GM19467 (cell line): ENCODE measurements at regions not wholly inside any gene's neighbourhood (a gene's known extent, or its start where the extent isn't known, plus 50 kb on each side); places are given as distances from the start of the nearest gene placed in this dataset.
"Not testable (repeated sequence)": the region's sequence is repeated elsewhere in the genome, so short reads cannot be mapped to it uniquely, and the experiment has no call there.

Source experiments
- ATAC-seq: cut with Tn5 transposase; IDR thresholded peaks from one replicate; pipeline ENCODE4 v1.9.1; 2021; ENCODE audit warnings: mild to moderate bottlenecking, moderate library complexity; ENCODE audit not compliant: unreplicated experiment

GRCh38 chr9:1535599-1535998 lies 479.5 kb upstream of the SMARCA2 start:
- no peak for ATAC-seq

DNA sequence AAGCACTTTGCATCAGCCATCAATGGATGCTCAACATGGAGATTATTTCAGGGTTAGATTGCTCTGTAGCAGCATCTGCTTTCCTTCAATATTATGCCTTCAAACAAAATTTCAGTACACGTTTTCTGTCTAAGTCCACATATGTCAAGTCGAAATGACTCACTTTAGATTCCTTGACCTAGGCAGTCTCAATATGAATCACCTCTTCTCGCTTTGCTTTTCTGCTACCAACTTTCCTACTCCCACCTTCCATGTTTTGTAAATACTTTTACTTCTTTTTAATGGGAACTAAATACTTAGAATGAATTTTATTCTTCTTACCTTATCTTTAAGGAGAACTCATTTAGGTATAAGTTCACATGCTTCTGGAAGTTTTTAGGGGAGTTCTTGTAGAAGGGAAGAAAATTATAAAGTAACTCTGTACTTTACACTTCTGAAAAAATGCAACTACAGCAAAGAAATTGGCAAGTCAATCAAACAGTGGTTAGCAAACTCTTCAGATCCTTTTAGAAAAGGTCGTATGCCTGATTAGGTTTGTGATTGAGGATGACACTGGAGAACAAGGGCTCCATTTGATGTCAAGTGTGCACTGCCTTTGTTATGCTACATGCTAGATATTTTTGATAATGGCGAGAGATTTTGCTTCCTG lies 478.5 kb upstream of the SMARCA2 start:
- no peak for ATAC-seq

DNA sequence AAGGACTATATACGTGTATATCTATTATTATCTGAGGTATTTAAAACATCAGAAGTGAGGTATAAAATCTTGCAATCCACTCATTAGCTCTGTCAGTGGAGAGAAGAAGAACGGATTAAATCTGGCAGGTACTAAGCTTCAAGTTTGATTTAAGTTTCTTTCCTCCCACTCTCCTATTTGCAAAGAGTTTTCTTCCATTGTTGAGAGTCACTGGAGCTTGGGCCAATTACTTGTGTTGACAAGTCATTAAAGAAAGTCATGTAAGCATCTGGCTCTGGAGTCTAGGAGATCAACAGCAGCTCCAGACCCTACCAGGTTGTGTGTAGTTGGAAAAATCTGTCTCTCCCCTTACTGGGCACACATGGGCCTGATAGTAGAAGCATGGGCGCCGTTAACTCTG lies 476.8 kb upstream of the SMARCA2 start:
- no peak for ATAC-seq

DNA sequence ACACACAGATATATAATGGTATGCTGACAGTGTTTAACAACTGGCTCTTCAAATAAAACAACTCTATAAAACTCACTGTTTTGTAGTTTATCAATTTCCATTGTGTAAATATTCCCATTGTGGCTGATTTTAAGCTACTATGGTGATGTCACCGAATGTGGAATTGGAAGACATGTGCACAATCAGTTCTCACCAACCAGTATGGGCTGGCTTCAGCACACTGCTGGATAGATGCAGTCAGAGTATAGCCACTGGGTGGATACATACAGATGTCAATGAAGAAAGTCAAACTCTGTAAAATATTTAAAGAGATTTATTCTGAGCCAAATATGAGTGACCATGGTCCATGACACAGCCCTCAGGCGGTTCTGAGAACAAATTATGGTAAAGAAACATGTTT lies 475.9 kb upstream of the SMARCA2 start:
- no peak for ATAC-seq

DNA sequence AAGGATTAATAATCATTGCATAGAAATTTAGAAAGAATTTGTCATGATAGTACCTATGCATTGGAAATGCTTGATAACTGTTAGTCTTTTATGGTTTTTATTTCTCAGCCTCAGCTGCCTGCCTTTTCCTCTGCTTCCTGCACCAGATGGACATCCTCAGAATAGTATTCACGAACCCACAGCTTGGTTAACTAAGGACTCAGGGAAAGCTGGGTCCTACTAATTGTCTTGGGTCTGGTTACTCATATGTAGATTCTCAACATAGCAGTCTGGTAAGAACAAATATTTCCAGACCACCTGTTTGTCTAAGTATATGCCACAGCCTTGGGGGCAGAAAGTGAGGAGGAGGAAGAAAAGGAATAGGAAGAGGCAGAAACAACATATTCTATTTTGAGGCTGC lies 464.5 kb upstream of the SMARCA2 start:
- no peak for ATAC-seq

DNA sequence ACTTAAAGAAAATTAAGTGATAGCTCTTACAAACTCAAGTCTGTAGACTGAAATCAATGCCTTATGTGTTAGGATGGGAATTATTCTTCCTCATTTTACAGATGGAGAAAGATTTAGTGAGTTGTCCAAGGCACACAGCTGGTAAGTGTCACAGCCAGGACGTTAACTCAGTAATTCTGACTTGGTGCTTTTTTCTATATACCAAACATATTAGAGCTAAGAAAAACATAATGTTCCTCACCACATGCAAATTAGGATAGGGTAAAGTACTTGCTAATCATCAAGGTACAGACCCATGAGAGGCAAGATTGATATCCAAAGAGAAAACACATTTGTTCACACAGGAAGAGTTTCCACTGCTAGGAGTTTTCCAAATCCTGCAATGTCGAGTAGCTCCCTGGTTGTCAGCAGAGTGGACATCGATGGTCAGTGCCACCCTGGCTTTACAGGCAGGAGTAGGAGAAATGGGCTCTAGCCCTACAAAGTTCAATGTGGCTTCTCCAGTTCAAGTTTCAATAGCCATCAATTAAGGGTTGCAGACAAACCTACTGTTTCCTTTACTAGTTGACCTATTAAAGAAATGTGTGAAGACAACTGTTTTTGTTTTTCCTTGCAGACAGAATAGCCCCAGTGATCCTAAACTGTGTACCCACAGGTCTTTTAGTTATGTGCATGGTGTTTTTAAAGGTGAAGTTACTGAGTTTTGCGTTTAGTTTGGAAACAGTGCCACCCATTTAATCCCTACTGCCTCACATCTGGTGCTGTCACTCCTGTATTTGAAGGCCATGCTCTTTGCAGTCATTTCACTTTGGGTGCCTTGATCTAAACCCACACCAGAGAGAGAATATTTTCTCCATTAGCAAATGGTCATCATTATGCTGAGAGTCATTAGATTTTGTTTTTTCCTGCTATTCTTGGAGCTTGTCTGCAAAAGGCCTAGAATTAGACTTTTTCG lies 460.8 kb upstream of the SMARCA2 start:
- ATAC-seq, result peak; percentile 75

GRCh38 chr9:1558666-1559065 lies 456.5 kb upstream of the SMARCA2 start:
- ATAC-seq, result not testable (repeated sequence)

GRCh38 chr9:1575939-1576338 lies 439.2 kb upstream of the SMARCA2 start:
- ATAC-seq, result no peak

GRCh38 chr9:1580215-1580614 lies 434.9 kb upstream of the SMARCA2 start:
- ATAC-seq, result peak; percentile 92

- no peak for ATAC-seq
Measured at GRCh38 chr9:1581926-1582325, 433.2 kb upstream of the SMARCA2 start.

- no peak for ATAC-seq
Measured at GRCh38 chr9:1591310-1591709, 423.8 kb upstream of the SMARCA2 start.

DNA sequence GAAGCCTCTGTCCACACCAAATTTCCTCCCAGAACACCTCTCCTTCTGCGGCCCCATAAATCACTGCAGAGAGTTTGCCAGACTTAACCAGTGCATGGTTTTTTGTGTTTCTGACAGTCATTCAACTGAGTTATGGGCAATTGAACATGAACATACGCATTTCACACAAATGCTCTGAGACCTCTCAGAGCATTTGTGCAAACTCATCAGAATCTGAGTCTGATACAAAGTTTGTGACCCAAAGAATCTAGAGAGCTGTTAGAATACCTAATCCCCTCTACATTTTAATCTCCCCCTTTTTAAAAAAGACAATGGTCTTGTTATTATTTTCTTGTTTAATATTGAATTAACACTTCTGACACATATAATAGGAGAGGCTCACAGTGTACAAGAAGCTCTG lies 416.9 kb upstream of the SMARCA2 start:
- ATAC-seq, result no peak

GRCh38 chr9:1599961-1600360 lies 415.2 kb upstream of the SMARCA2 start:
- no peak for ATAC-seq

DNA sequence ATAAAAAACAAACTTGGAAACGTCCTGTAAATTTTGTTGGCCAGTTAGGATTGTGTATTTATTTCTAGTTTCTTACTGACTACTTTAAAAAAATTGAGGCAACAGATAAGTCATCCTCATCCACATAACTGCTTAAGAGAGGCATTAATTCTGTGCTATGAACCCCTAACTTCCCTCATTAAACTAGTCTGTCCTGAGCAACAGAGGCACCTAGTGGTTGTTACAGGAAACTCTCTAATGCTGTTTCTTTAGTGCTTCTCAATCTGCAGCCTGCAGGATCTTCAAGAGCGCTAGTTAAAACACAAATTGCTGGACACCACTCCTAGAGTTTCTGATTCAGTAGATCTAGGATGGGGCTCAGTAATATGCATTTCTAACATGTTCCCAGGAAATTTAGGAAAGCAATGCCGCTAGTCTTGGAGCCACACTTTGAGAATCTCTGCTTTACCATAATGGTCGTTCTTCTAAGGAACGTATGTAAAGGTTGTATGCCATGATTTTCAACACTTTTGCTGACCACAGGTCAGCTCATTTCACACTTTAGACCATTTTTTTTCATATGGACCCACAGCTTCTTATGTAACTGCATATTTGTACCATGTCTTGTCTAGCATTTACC lies 410.1 kb upstream of the SMARCA2 start:
- ATAC-seq, result peak; percentile 69

- ATAC-seq, result no peak
Measured at GRCh38 chr9:1606253-1606652, 408.9 kb upstream of the SMARCA2 start.

- ATAC-seq, result no peak
Measured at GRCh38 chr9:1612886-1613285, 402.3 kb upstream of the SMARCA2 start.

- ATAC-seq, result no peak
Measured at GRCh38 chr9:1617419-1617818, 397.7 kb upstream of the SMARCA2 start.

DNA sequence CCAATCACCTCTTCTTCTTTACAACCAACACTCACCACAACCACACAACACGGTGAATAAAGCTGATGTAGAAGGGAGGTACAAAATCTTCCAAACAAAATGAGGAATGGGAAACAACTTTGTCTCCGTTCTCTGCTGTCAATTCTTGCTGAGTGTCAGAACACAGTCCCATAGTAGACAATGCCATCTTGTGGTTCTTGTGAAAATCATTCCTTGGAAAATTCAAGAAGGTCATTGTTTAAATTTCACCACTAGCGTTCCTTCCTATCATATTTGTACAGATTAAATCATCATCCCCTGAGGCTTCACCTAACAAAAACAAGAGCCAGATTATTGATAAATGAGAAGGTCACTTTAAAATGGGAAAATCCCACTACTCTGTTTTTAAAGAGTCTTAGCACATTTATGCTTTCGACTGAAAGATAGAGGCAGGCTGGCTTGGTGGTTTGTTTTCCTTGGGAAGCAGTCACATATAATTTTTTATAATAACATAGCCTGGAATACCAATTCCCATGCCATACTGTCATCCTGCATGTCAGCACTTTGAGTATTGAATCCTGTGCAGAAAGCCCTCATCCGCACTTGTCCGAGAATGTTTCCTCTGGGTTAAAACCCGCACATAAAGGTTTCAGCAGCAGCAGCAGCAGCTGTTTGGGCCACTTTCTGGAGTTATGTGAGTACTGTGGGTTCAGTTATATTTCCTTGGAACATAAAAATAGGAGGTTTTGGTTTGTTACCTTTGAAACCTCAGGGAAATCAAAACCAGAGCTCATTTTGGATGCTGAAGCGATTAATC lies 395.0 kb upstream of the SMARCA2 start:
- ATAC-seq, result no peak

DNA sequence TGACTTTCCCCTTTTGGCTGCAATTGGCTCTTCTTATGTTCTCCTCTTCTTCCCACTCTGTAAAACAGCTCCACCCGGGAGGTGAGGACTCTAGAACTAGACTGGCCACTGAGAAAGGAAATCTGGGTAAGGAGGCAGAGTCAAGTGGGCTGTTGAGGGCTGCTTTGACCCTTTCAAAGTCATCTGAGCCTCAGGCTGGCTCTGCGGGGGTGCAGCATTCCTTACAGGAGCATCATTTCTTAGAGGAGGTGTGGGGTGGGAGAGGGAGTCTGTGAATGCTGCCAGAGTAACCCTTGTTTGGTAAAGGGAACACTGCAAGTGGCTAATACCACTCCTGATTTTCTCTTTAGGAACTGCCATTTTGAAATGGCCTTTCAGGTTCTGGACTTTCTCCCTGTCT lies 377.7 kb upstream of the SMARCA2 start:
- ATAC-seq, result no peak

GRCh38 chr9:1639166-1639565 lies 376.0 kb upstream of the SMARCA2 start:
- no peak for ATAC-seq

GRCh38 chr9:1647776-1648175 lies 367.4 kb upstream of the SMARCA2 start:
- no peak for ATAC-seq
